HFF-Myc (cell line): ENCODE measurements at regions not wholly inside any gene's neighbourhood (a gene's known extent, or its start where the extent isn't known, plus 50 kb on each side); places are given as distances from the start of the nearest gene placed in this dataset.

Experiments
- DNase-seq: peaks from one replicate; pipeline ENCODE4 v3.0.0-alpha.2; 2011; ENCODE audit warnings: low read depth; ENCODE audit errors: extremely low read depth
- H3K4me3 ChIP-seq: replicated peaks from 2 replicates; pipeline ENCODE4 v1.5.1; 2011; ENCODE audit warnings: low read depth, mild to moderate bottlenecking, control low read depth, low read length
- TF ChIP-seq, protein P1 (sequence below): IDR thresholded peaks from 2 replicates; pipeline ENCODE4 v1.5.1; 2012; ENCODE audit warnings: mild to moderate bottlenecking, low read depth, low read length, control low read depth; ENCODE audit errors: missing control alignments

- TF ChIP-seq, protein P1, sequence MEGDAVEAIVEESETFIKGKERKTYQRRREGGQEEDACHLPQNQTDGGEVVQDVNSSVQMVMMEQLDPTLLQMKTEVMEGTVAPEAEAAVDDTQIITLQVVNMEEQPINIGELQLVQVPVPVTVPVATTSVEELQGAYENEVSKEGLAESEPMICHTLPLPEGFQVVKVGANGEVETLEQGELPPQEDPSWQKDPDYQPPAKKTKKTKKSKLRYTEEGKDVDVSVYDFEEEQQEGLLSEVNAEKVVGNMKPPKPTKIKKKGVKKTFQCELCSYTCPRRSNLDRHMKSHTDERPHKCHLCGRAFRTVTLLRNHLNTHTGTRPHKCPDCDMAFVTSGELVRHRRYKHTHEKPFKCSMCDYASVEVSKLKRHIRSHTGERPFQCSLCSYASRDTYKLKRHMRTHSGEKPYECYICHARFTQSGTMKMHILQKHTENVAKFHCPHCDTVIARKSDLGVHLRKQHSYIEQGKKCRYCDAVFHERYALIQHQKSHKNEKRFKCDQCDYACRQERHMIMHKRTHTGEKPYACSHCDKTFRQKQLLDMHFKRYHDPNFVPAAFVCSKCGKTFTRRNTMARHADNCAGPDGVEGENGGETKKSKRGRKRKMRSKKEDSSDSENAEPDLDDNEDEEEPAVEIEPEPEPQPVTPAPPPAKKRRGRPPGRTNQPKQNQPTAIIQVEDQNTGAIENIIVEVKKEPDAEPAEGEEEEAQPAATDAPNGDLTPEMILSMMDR = no peak
- no peak overlapping the region for H3K4me3 ChIP-seq
- no peak for DNase-seq
Observed at GRCh38 chr6:116982401-116982800, 105.4 kb downstream of the RFX6 start.

- no peak overlapping the region for H3K4me3 ChIP-seq
- TF ChIP-seq, protein P1 = no peak
- no peak for DNase-seq
Observed at GRCh38 chr6:116983375-116983774, 106.3 kb downstream of the RFX6 start.

- TF ChIP-seq, protein P1 = no peak
- no peak overlapping the region for H3K4me3 ChIP-seq
- no peak for DNase-seq
Observed at GRCh38 chr6:116986819-116987218, 109.8 kb downstream of the RFX6 start.

DNA sequence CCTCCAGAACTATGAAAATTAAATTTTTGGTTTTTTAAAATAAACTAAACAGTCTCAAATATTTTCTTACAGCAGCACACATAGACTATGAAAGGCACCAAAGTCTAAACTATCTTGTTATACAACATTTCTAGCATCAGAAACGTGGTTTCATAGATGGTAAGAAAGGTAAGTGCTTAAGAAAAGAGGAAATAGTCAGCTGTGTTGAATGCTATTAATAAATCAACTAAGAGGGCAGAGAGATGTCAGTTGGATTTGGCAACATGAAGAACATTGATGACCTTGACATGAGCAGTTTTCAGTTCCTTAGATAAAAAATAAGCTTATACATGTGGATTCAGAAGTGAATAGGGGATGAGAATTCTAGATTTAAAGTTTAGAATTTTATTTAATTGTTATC is 113.6 kb downstream of the RFX6 start:
- H3K4me3 ChIP-seq = no peak overlapping the region
- TF ChIP-seq, protein P1 = no peak
- no peak for DNase-seq

DNA sequence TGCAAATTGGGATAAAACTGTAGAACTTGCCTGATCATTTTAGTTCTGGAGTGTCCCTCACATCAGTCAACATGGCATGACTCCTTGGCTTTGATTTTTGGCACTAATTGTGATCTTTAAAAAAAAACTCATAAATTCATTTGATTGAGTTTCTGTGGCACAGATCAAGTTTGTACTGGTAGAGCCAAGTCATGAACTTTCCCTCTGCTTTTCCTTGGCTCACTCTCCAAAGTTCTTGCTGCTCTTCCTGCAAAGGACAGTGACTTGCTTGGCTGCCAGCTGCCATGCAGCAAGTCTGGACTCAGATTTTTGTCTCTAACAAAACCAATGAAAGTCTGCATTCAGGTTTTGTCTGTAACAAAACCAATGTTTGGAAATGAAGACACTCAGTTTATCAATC is 115.5 kb downstream of the RFX6 start:
- H3K4me3 ChIP-seq = no peak overlapping the region
- TF ChIP-seq, protein P1 = no peak
- DNase-seq = no peak

DNA sequence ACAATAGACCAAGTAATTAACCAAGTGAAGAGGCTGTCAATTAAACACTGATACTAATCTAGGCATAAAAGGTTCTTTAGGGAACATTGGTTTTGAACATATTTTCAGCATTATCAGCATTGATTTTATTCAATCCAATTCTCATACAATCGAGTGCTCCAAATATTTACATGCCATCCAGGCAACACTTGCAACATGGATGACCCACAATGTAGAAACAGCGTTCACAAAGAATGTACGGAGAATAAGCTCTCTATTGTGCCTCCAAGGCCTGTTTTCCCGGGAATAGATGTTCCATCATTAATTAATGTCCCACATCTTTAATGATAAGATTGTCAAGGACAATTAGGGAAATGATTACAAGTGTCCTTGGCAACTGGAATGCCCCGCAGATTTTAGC is 117.4 kb downstream of the RFX6 start:
- TF ChIP-seq, protein P1 = no peak
- no peak for DNase-seq
- H3K4me3 ChIP-seq = no peak overlapping the region

GRCh38 chr6:116996842-116997241 is 119.8 kb downstream of the RFX6 start:
- DNase-seq = no peak
- TF ChIP-seq, protein P1 = no peak
- H3K4me3 ChIP-seq = no peak overlapping the region
